Kidney tubule cell (primary cell): ENCODE measurements at regions not wholly inside any gene's neighbourhood (a gene's known extent, or its start where the extent isn't known, plus 50 kb on each side); places are given as distances from the start of the nearest gene placed in this dataset.
"Not testable (repeated sequence)": the region's sequence is repeated elsewhere in the genome, so short reads cannot be mapped to it uniquely, and the experiment has no call there.

Experiments
- DNase-seq: peaks from one replicate; pipeline ENCODE4 v3.0.0-alpha.2; 2018; ENCODE audit warnings: low spot score

GRCh38 chr1:79950511-79950910, 944.0 kb upstream of the ADGRL4 start:
- no peak for DNase-seq

GRCh38 chr1:79945391-79945790, 938.9 kb upstream of the ADGRL4 start:
- DNase-seq, result no peak

- DNase-seq, result no peak
These were observed 922.8 kb upstream of the ADGRL4 start for GRCh38 chr1:79929356-79929755.

- no peak for DNase-seq
These were observed 922.4 kb upstream of the ADGRL4 start for GRCh38 chr1:79928901-79929300.

- no peak for DNase-seq
These were observed 914.6 kb upstream of the ADGRL4 start for GRCh38 chr1:79920960-79921669.

GRCh38 chr1:79914896-79915295, 908.4 kb upstream of the ADGRL4 start:
- DNase-seq, result no peak

- DNase-seq, result no peak
These were observed 906.3 kb upstream of the ADGRL4 start for GRCh38 chr1:79912813-79913212.

GRCh38 chr1:79903321-79903720, 896.8 kb upstream of the ADGRL4 start:
- DNase-seq, result no peak

GRCh38 chr1:79902418-79902817, 895.9 kb upstream of the ADGRL4 start:
- no peak for DNase-seq

- DNase-seq, result peak; percentile 67
These were observed 893.4 kb upstream of the ADGRL4 start for GRCh38 chr1:79899914-79900313.

GRCh38 chr1:79896140-79896539, 889.6 kb upstream of the ADGRL4 start:
- DNase-seq, result no peak

GRCh38 chr1:79895573-79895972, 889.0 kb upstream of the ADGRL4 start:
- DNase-seq, result no peak

GRCh38 chr1:79894129-79894528, 887.6 kb upstream of the ADGRL4 start:
- DNase-seq, result not testable (repeated sequence)

GRCh38 chr1:79887059-79887458, 880.5 kb upstream of the ADGRL4 start:
- no peak for DNase-seq

GRCh38 chr1:79885101-79885500, 878.6 kb upstream of the ADGRL4 start:
- no peak for DNase-seq

GRCh38 chr1:79877086-79877485, 870.6 kb upstream of the ADGRL4 start:
- DNase-seq, result no peak

GRCh38 chr1:79875187-79875586, 868.7 kb upstream of the ADGRL4 start:
- no peak for DNase-seq

GRCh38 chr1:79874289-79874688, 867.8 kb upstream of the ADGRL4 start:
- DNase-seq, result no peak

- peak; percentile 57 for DNase-seq
These were observed 852.9 kb upstream of the ADGRL4 start for GRCh38 chr1:79859212-79859948.

- peak; percentile 6 for DNase-seq
These were observed 845.5 kb upstream of the ADGRL4 start for GRCh38 chr1:79852004-79852403.

- no peak for DNase-seq
These were observed 842.9 kb upstream of the ADGRL4 start for GRCh38 chr1:79849388-79849787.

- DNase-seq, result no peak
These were observed 841.8 kb upstream of the ADGRL4 start for GRCh38 chr1:79848316-79848715.

GRCh38 chr1:79847700-79848099, 841.2 kb upstream of the ADGRL4 start:
- DNase-seq, result no peak

GRCh38 chr1:79845936-79846335, 839.4 kb upstream of the ADGRL4 start:
- no peak for DNase-seq
